ENCODE measurements at regions not wholly inside any gene's neighbourhood (a gene's known extent, or its start where the extent isn't known, plus 50 kb on each side); places are given as distances from the start of the nearest gene placed in this dataset.
"Not testable (repeated sequence)": the region's sequence is repeated elsewhere in the genome, so short reads cannot be mapped to it uniquely, and the experiment has no call there.

DNA sequence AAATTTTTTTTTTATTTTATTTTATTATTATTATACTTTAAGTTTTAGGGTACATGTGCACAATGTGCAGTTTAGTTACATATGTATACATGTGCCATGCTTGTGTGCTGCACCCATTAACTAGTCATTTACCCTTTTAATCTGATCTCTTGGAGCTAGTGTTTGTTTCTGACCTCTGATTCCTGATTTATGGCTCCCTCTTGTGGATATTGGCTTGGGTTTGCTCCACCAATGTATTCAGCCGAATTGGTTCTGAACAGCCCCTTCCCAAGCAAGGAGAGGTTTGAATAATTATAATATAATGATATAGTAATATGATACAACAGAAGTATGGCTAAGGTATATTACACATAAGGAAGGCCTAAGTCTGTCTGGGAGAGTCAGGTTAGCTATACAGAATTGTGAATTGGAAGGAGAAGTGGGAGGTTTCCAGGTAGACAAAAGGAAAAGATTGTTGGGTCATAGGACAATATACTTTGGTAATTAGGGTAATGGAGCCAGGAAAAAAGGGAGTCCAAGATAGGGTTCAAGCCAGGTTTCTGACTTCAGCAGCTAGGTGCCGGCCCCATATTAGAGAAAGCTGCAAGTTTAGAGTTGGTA is 53.1 kb upstream of the HMCN1 start:
- peak; percentile 55 for DNase-seq (ENCODE audit: low spot score)

DNA sequence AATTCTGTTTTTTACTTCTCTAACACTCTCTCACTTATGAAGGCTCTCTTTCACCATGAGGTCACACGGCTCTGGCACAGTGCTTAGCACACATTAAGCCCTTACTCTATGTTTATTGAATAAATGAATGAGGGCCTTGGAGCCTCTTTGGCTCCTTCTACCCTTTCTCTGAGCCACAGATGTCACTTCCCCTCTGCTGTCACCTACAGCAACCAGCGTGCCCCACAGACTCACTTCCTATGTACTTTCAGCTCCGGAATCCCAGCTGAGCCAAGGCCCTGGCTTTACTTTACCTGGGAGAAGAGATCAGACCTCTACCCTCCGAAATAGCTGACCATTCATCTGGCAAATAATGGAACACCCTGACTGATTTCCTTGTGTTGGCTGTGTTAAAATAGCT is 53.7 kb upstream of the HMCN1 start:
- no peak for DNase-seq (ENCODE audit: low spot score)

DNA sequence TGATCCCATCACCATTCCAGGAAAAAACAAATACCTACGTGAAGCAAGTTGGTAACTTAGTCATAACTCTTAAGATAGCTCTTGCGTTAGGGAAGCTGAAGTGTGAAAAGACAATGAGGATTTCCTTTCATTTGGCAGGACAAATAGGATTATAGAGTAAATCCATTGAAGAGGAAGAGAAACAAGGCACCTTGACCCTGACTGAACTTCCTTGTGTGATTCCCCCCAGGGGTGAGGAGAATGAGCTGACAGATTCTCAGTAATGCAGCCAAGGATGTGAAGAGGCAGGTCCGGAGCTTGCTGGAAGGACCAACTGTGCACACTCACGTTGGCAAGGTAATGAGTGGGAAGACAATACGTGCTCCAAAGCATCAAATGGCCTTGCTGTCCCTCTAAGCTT is 55.0 kb upstream of the HMCN1 start:
- no peak for DNase-seq (ENCODE audit: low spot score)

DNA sequence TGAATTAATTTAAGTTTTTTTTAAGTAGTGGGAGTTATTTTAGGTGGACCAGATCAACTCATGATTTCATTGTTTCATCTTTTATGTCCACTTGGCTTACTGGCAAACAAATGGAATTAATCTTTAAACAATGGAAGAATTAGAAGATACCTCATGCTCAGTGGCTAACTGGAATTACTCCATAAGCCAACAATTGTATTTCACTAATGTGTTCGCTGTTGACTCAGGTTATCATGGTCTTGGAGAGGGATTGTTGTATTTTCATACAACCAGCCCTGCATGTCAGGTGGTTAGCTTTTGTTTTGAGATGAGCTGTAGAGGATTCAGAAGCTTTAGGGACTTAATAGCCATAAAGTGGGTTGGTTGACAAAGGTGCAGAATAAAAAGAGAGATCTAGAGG is 57.2 kb upstream of the HMCN1 start:
- no peak for DNase-seq (ENCODE audit: low spot score)

DNA sequence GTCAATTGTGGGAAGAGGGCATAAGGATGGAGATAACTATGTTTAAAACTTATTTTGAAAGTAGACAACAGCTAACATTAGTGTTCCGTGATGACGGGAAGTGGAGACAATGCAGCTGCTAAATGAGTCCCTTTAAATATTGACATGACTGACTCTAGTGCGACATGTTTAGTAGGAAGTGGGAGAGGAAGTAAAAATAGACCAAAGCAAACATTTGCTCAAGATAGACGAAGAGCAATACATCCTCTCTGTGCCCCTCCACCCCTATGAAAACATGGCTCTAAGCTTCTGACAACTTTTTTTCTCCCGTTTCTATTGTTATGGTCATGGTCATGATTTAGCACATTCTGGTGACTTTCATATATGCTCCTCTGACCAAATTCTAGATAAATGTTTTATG is 60.0 kb upstream of the HMCN1 start:
- DNase-seq (ENCODE audit: low spot score): no peak

DNA sequence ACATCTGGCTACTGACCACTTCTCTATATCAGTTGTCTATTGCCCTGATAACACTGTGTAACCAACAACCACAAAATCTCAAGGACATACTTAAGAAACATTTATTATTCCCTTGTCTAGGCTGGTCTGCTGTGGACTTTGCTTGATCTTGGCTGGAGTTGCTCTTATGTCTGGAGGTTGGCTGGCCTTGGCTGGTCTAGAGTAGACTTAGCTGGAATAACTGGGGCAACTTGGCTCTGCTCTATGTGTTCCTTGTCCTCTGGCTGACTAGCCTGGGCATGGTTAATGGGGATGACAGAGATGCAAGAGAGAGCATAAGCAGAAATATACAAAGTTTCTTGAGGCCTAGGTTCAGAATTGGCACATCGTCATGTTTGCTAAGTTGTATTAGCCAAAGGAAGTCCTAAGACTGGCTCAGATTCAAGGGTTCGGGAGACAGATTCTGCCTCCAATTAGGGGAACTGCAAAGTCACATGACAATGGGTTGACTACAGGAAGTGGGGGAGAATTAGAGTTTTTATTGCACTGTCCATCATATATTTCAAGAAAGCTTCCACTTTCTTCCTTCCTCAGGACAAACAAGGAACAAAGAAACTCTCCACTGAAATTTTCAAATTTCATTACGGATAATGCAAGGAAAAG is 61.4 kb upstream of the HMCN1 start:
- no peak for DNase-seq (ENCODE audit: low spot score)

DNA sequence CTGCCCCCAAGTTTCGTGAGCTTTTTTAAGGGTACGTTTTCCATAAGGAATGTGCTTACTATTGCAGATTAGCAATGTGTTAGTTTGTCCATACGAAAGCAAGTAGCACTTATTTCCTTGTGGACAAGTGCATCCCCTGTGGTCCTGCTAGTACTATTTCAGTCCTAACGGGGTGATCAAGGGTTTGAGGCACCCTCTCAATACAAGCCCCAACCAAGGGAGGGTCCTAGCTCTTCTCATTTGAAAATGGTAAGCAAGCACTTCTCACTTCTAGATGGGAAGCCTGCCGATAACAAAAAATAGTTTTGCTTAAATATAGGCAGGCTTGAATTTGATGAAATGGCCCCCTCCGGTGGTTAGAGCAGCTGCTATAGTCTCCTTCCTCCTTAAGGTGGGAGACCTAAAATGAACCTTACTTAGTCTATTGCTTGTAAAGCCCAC is 64.0 kb upstream of the HMCN1 start:
- DNase-seq (ENCODE audit: low spot score): peak; percentile 38

DNA sequence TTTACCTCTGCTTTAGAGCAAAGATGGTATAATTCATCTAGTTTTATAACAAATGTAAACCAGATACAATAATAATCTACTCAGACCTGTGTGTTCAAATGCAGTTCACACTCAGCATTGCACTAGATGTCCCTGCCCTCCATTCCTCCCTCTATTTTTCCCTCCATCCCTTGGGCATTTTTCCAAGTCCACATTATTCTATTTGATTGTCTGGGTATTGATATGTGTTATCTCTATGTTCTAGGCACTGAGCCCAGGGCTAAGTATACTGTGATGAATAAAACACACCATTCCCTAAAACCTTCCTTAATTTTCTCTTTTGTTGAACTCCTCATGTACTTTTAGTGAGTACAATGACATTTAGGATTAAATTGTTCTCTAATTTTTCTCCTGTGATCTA is 66.2 kb upstream of the HMCN1 start:
- DNase-seq (ENCODE audit: low spot score): no peak

DNA sequence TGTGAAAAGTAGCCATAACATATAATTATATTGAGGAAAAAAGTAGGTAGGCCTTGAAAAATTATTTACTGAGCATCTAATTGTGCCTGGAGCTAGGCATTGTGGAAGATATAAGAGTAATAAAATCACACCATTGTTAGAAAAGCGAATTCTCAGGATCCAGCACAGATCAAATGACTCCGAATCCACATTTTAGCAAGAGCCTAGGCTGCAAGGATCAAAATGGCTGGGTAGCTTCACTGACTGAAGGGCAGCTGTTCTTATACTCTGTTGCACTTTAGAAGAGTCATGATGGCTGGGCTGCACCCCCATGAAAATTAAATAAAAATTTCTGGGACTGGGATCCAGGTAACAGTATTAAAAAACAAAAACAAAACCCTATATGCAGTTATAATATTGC is 67.6 kb upstream of the HMCN1 start:
- DNase-seq (ENCODE audit: low spot score): no peak

DNA sequence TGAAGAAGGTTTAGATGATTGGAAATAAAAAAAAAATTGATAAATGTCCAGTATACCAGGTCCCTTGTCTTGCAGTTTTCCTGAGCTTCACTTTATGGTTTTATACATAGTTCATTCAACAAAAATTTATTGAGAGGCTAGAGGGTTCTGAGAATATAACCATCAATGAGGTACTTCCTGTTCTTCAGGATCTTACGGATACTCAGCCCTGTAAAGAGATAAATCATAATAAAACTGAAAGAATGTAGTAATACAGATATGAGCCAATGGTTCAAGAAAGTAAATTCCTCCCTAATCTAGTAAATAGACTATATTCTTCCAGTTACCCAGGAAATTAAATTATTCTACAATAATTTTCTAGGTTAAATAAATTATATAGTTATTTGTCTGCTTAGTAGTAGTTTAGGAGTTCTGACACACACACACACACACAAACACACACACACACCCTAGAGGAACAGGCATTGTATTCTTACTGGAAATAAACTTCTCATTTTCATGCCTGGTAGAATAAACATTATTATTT is 70.4 kb upstream of the HMCN1 start:
- no peak for DNase-seq (ENCODE audit: low spot score)

DNA sequence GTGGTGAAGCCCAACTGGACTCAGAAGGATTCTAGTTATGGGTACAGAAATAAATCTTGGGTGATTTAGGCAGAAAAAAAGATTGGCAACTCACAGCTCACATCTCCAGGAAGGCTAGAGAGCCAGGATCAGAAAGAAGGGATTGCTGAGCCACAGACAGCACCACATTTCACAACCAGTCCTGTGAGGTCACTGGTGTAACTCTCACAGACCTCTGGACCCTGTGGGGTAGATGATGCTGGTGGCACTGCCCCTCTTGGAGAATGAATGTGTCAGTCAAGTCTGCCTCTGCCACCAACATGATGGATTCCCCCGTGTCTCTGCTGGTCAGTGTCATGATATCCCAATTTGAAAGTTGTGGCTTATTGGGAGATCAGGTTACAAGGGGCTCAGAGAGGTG is 70.9 kb upstream of the HMCN1 start:
- no peak for DNase-seq (ENCODE audit: low spot score)

DNA sequence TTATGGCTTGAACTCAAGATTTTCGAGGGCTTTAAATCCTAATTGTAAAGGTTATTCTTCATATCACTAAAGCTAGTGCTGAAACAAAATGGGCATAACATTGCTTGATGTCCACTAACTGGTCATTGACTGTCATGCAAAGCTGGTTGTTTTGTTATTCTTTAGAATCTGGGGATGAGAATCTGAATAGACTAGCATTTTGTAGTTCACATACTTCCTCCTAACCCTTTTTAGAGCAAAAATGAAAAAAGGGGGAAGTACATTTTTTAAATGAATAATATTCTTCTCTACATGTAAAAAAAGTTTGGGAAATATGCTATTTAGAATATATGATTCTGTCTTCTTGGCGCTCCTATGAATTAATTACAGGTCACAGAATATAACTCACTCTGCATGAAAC is 72.2 kb upstream of the HMCN1 start:
- no peak for DNase-seq (ENCODE audit: low spot score)

DNA sequence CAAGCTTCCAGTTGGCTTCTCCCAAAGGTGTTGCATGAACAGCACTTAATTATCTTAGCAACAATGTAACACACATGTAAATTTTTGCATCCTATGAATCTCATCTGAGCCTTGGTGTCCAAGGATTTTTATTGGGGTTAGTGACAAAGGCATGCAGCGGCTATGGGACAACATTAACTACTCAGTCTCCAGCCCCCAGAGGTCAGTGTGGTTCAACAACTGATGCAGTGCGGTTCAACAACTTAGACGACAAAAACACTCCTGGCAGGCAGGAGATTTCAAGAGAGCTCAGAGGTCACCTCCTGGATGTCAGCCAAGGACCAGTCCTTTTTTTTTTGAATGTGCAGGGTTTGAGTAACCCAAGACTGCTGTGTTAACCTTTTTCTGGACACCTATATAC is 77.5 kb upstream of the HMCN1 start:
- DNase-seq (ENCODE audit: low spot score): peak; percentile 35

DNA sequence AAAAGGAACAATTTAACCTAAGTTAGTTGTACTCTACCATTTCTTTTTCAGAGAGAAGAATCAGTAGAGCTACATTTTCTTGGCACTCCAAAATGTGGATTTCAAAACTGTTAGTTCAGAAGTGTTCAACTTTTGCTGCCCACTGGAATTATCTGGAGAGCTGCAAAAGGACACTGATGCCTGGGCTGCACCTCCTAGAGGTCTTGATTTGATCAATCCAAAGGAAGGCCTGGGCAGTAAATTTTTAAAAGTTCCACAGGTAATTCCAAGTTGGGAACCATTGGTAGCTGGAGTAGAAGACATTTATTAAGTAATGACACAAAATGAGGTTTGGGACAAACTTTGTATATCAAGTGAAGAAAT is 79.3 kb upstream of the HMCN1 start:
- DNase-seq (ENCODE audit: low spot score): no peak

DNA sequence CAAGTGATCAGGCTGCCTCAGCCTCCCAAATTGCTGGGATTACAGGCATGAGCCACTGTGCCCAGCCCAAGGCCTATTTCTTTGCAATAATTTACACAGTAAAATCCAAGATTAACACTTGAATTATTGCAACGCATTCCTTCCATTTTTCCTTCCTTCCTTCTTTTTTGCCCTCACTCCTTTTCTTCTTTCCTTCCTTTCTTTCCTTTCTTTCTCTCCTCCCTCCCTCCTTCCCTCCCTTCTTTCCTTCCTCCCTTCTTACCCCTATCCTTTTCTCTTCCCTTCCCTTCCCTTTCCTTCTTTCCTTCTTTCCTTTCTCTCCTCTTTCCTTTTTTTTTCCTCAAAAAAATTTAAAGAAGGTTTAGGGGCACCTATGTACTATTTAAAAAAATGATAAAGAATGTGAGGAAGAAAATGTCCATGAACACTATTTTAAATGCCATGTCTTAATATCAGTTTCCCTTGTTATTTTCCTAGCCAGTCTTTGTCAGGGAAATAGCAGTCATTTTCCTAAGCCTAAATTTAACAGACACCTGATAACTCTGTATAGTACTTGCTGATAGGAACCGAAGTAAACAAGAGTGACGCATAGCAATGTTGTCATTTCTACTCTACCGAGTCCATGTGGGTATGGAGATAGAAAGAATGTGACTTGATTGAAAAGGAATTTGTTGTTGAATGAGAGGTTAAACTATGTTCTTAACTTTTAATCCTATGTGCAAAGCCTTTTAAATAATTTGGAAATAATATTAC is 79.8 kb upstream of the HMCN1 start:
- no peak for DNase-seq (ENCODE audit: low spot score)

DNA sequence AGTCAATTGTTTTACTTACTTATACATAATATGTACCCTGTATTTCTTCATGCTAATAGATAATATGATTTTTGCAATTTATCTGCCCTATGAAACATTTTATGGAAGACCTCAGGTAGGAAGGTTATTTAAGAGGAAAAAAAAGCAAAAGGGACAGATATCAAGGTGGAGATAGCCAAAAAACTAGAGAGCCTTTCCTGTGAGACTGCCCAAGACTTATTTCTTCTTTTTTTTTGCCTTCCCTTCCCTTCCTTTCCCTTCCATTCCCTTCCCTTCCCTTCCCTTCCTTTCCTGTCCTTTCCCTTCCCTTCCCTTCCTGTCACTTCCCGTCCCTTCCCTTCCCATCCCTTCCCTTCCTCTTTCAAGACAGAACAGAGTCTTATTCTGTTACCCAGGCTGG is 80.6 kb upstream of the HMCN1 start:
- no peak for DNase-seq (ENCODE audit: low spot score)

DNA sequence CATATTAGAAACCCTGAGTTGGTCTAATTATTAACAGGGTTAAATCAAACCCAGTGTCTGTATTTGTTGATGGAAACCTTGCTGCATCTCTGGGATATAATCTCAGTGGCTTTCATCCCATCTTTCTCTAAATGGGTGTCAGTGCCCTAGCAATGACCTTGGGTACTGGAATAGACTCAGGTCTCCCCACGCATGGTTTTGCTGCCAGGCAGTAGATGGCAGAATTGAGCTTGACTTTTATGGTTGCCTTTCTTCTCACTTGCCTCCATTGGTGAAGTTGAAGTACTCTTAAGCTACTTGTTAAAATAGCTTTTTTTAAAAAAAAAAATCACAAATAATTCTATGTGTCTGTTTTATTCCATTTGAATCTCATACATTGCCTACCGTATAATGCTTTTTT is 81.8 kb upstream of the HMCN1 start:
- no peak for DNase-seq (ENCODE audit: low spot score)

DNA sequence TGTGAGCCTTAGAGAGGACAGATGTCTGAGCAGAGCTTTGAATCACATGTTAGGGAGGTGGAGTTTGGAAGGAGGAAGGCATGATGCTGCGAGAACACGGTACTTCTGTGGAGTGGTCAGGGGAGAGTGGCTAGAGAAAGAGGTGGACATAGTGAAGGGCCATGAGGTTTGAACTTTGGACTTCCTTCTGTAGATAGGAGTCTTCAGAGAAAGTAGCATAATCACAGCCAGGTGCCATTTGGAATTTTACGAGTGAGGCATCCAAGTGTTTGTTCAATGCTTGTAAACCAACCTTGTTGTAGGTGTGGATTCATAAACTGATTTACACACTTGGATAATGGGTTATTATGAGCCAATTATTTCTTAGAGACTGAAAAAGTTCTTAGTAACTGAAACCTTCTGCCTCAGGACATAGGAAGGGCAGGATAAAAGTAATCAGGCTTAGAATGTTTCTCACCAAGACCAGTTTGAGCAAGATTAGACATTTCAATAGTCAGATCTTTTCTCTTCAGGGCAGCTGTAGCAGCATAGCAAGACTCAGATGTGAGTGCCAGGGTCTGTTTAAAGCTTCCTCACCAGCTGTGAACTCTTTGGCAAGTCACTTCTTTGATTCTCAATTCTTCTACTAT is 83.5 kb upstream of the HMCN1 start:
- DNase-seq (ENCODE audit: low spot score): no peak

DNA sequence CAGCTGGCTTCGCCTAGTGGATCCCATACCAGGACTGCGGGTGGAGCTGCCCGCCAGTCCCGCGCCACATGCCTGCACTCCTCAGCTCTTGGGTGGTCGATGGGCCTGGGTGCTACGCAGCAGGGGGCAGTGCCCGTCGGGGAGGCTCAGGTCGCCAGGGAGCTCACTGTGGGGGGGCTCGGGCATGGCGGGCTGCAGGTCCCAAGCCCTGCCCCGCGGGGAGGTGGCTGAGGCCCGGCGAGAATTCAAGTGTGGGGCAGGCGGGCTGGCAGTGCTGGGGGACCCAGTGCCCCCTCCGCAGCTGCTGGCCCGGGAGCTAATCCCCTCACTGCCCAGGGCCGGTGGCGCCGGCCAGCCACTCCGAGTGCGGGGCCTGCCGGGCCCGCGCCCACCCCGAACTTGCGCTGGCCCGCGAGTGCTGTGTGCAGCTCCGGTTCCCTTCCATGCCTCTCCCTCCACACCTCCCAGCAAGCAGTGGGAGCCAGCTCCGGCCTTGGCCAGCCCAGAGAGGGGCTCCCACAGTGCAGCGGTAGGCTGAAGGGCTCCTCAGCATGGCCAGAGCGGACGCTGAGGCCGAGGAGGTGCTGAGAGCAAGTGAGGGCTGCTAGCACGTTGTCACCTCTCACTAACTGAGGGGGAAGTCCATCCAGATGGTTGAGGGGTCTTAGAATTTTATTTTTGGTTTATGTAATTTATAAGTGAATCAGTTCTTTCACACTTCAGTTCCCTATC is 85.2 kb upstream of the HMCN1 start:
- no peak for DNase-seq (ENCODE audit: low spot score)

DNA sequence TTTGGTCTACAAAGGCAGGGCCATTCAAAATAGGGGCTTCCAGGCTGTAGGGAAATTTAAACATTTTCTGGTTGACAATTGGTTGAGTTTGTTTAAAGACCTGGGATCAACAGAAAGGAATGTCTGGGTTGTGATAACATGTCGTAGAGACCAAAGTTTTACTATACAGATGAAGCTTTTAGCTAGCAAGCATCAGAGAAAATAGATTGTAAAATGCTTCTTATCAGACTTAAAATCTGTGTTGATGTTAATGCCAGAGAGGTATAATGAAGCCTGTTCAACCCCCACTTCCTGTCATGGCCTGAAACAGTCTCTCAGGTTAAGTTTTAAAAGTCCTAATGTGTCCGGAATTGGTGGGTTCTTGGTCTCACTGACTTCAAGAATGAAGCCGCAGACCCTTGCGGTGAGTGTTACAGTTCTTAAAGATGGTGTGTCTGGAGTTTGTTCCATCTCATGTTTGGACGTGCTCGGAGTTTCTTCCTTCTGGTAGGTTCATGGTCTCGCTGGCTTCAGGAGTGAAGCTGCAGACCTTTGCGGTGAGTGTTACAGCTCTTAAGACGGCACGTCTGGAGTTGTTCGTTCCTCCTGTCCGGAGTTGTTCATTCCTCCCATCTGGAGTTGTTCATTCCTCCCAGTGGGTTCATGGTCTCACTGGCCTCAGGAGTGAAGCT is 86.5 kb upstream of the HMCN1 start:
- not testable (repeated sequence) for DNase-seq (ENCODE audit: low spot score)

DNA sequence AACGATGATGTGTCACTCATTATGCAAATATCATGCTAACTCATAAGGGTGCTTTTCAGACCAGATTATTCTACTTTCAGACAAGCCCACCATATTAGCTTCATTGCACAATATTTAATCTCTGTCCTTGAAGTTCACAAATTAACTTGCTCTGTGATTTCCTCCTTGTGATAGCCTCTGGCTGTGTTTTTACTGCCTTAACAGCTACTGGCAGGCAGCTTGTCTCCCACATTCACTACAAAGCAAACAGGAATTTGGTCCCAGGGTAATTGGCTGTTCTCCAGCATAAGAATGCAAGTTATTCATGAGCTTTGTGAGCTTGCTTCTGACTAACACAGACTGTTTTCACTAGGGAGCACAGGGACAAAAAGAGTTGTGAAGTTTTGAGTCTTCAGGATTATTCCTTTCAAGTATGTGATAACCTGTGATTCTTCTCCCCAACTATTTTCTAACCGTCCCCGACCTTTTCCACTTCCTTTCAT is 87.9 kb upstream of the HMCN1 start:
- DNase-seq (ENCODE audit: low spot score): peak; percentile 79

DNA sequence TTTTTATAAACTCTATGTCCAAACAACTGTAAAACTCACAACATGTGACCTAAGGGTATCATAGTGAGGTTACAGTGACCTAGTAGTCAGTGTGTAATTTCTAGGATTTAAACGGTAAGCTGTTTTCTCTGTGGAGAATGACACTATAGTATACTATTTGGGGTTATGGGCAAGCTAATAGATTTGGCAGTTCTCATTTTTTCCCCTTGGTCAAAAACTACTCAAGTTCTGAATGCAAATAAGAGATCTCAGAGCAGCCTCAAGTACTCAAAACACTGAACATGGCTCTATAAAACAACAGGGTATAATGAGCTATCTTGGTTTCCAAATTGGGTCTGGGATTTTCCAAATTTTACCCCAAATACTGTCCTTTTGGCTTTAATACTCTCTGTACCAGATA is 88.5 kb upstream of the HMCN1 start:
- DNase-seq (ENCODE audit: low spot score): no peak
